Transverse colon (tissue), 3 donors: ENCODE measurements at regions not wholly inside any gene's neighbourhood (a gene's known extent, or its start where the extent isn't known, plus 50 kb on each side); places are given as distances from the start of the nearest gene placed in this dataset.

Experiments
- POLR2A ChIP-seq: fragments of 450-650 bp; IDR thresholded peaks from one replicate; pipeline ENCODE4 v1.6.1; 2016; ENCODE audit warnings: antibody characterized with exemption, mild to moderate bottlenecking, moderate library complexity
- POLR2AphosphoS5 ChIP-seq, 3 donors: sonication (generic); formaldehyde crosslinking; IDR thresholded peaks; one replicate each; pipeline ENCODE4 v1.6.1; 2016; ENCODE audit warnings: antibody characterized with exemption in 3 of 3

GRCh38 chr9:29336281-29336680, 1763.0 kb upstream of the C9orf72 start:
- TF ChIP-seq POLR2AphosphoS5 (IDR thresholded peaks at IDR 0.05): no peak
- no peak for TF ChIP-seq POLR2A
